DOHH2 (cell line): ENCODE measurements at regions not wholly inside any gene's neighbourhood (a gene's known extent, or its start where the extent isn't known, plus 50 kb on each side); places are given as distances from the start of the nearest gene placed in this dataset.

Source experiments
- H3F3A ChIP-seq: fragments of 200-600 bp; sonication (generic), shearing (Covaris generic); 2 replicates; pipeline ENCODE4 v1.6.0; 2016; ENCODE audit warnings: antibody characterized with exemption, mild to moderate bottlenecking; ENCODE audit not compliant: control insufficient read depth, insufficient read depth
- H3K27ac ChIP-seq: fragments of 200-600 bp; sonication (generic); 2 replicates; pipeline ENCODE4 v1.5.1; 2014; ENCODE audit warnings: low read depth, mild to moderate bottlenecking, low read length, moderate library complexity
- H3K27me3 ChIP-seq: fragments of 200-600 bp; sonication (generic); 2 replicates; pipeline ENCODE4 v1.6.1; 2014; ENCODE audit warnings: mild to moderate bottlenecking, low read length, mixed read lengths; ENCODE audit not compliant: control insufficient read depth
- H3K36me3 ChIP-seq: fragments of 200-600 bp; sonication (generic); 2 replicates; pipeline ENCODE4 v1.6.1; 2014; ENCODE audit warnings: mild to moderate bottlenecking, low read length, moderate library complexity, mixed read lengths; ENCODE audit not compliant: control insufficient read depth
- H3K4me1 ChIP-seq: fragments of 200-600 bp; sonication (generic); 2 replicates; pipeline ENCODE4 v1.6.1; 2014; ENCODE audit warnings: mild to moderate bottlenecking, low read length, mixed read lengths; ENCODE audit not compliant: control insufficient read depth
- H3K4me2 ChIP-seq: fragments of 200-600 bp; sonication (generic); 2 replicates; pipeline ENCODE4 v1.6.0; 2014; ENCODE audit warnings: mild to moderate bottlenecking, low read length, moderate library complexity
- H3K4me3 ChIP-seq: fragments of 200-600 bp; sonication (generic); 2 replicates; pipeline ENCODE4 v1.5.1; 2014; ENCODE audit warnings: mild to moderate bottlenecking, low read length, mixed read lengths
- H3K79me2 ChIP-seq: fragments of 200-600 bp; sonication (generic); 2 replicates; pipeline ENCODE4 v1.6.1; 2014; ENCODE audit warnings: mild to moderate bottlenecking, low read length, mixed read lengths; ENCODE audit not compliant: control insufficient read depth
- H3K9me2 ChIP-seq: fragments of 200-600 bp; sonication (generic); replicated peaks from 2 replicates; pipeline ENCODE4 v1.6.1; 2014; ENCODE audit warnings: mild to moderate bottlenecking, low read length, mixed read lengths; ENCODE audit not compliant: control insufficient read depth
- H3K9me3 ChIP-seq: fragments of 200-600 bp; sonication (generic); 2 replicates; pipeline ENCODE4 v1.6.1; 2014; ENCODE audit warnings: antibody characterized with exemption, low read length, mixed read lengths; ENCODE audit not compliant: control insufficient read depth, insufficient read depth
- H4K20me1 ChIP-seq: fragments of 200-600 bp; sonication (generic); 2 replicates; pipeline ENCODE4 v1.6.0; 2014; ENCODE audit warnings: low read depth, mild to moderate bottlenecking, antibody characterized with exemption, low read length, moderate library complexity; ENCODE audit not compliant: control insufficient read depth, insufficient read depth
- CTCF ChIP-seq: fragments of 200-600 bp; sonication (generic); IDR thresholded peaks from one replicate; pipeline ENCODE4 v1.5.1; 2014; ENCODE audit warnings: antibody characterized with exemption, mild to moderate bottlenecking, low read depth, low read length; ENCODE audit not compliant: poor library complexity, severe bottlenecking
- EZH2phosphoT487 ChIP-seq: fragments of 200-600 bp; sonication (generic); IDR thresholded peaks from 2 replicates; pipeline ENCODE4 v1.6.1; 2017; ENCODE audit warnings: borderline replicate concordance, mild to moderate bottlenecking, antibody characterized with exemption, low read length, moderate library complexity, mixed read lengths

DNA sequence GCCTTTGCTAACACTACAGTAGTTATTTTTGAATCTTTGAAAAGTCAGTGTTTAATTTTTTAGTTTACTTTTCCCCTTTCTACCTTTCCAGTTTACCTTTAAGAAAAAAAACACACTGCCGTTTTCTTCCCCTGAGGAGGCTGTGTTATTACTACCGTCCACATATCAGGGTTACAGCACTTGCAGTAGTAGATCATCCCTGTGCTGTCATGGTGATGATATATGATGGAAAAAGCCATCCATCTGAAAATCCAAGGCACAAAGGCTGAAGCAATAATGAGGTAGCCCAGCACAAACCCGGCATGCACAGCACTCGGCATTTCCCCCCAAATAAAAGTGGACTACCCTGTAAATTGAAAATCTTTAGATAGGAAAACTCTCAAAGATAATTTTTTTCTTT is 258.7 kb downstream of the CXXC4 start:
- H3K9me3 ChIP-seq = no peaks in the 10 kb centered on the region
- H3K4me2 ChIP-seq = no peak overlapping the region
- H3K36me3 ChIP-seq = no peaks in the 10 kb centered on the region
- H3K27me3 ChIP-seq = no peaks in the 10 kb centered on the region
- no peaks in the 10 kb centered on the region for H3K79me2 ChIP-seq
- TF ChIP-seq CTCF = no peak
- TF ChIP-seq EZH2phosphoT487 = no peak
- no peak overlapping the region for H3K4me3 ChIP-seq
- no peak overlapping the region for H3K27ac ChIP-seq
- H3K4me1 ChIP-seq = no peaks in the 10 kb centered on the region
- no peaks in the 10 kb centered on the region for H4K20me1 ChIP-seq
- no peaks in the 10 kb centered on the region for H3K9me2 ChIP-seq
- H3F3A ChIP-seq = no peaks in the 10 kb centered on the region

GRCh38 chr4:104217526-104217925 is 277.2 kb downstream of the CXXC4 start:
- no peak overlapping the region for H3K4me3 ChIP-seq
- no peaks in the 10 kb centered on the region for H3F3A ChIP-seq
- no peak overlapping the region for H3K4me2 ChIP-seq
- no peaks in the 10 kb centered on the region for H3K4me1 ChIP-seq
- no peaks in the 10 kb centered on the region for H3K36me3 ChIP-seq
- H3K9me3 ChIP-seq = no peaks in the 10 kb centered on the region
- no peak overlapping the region for H3K27ac ChIP-seq
- no peak for TF ChIP-seq EZH2phosphoT487
- no peak for TF ChIP-seq CTCF
- H3K9me2 ChIP-seq = no peaks in the 10 kb centered on the region
- H4K20me1 ChIP-seq = no peaks in the 10 kb centered on the region
- H3K79me2 ChIP-seq = no peaks in the 10 kb centered on the region
- no peaks in the 10 kb centered on the region for H3K27me3 ChIP-seq

DNA sequence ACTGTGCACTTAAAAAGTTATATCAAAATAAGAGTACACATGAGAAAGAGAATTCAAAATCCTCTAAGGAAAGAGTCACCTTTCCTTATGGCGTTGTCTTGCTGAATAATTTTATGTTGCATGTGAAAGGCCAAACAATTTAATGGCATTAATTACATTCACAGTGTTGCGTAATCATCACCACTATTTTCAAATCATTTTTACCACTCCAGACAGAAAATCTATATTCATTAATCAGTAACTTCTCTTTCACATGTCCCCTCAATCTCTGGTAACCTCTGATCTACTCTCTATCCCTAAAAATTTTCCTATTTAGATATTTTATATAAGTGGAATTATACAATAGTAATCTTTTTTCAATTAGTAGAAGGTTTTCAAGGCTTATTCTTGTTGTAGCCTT is 283.0 kb downstream of the CXXC4 start:
- Histone ChIP-seq H3K4me3 (no peak overlapping the region), H3F3A (no peaks in the 10 kb centered on the region), H4K20me1 (no peaks in the 10 kb centered on the region), H3K4me2 (no peak overlapping the region), H3K79me2 (no peaks in the 10 kb centered on the region), H3K36me3 (no peaks in the 10 kb centered on the region), H3K27ac (no peak overlapping the region), H3K4me1 (no peaks in the 10 kb centered on the region), H3K27me3 (no peaks in the 10 kb centered on the region), H3K9me2 (no peaks in the 10 kb centered on the region), H3K9me3 (no peaks in the 10 kb centered on the region)
- TF ChIP-seq CTCF (no peak), EZH2phosphoT487 (no peak)

DNA sequence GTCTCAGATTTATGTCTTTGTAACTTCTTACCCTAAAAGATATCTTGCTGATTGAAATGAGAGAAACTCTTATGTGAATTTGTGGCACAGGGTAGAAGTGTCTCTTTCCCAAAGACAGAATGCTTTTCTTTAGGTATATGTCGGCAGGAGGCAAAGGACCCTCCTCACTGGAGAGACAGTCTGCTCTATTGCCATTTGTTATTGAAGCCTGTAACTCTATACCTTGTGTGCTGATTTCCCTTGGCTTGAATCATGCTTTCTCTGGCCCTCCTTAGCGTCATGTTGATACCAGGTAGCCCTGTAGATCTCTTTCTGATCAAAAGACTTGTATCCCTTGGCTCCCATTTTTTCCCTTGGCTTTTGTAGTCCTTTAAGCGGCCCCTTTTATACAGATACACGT is 284.3 kb downstream of the CXXC4 start:
- H3K4me2 ChIP-seq = no peak overlapping the region
- no peaks in the 10 kb centered on the region; the same call in 1 of the 2 replicates for H3K9me2 ChIP-seq
- no peaks in the 10 kb centered on the region for H3K27me3 ChIP-seq
- no peaks in the 10 kb centered on the region for H3K4me1 ChIP-seq
- no peaks in the 10 kb centered on the region for H3K79me2 ChIP-seq
- no peak for TF ChIP-seq EZH2phosphoT487
- TF ChIP-seq CTCF = no peak
- H3K4me3 ChIP-seq = no peak overlapping the region
- no peaks in the 10 kb centered on the region for H3K9me3 ChIP-seq
- no peak overlapping the region for H3K27ac ChIP-seq
- H3F3A ChIP-seq = no peaks in the 10 kb centered on the region
- no peaks in the 10 kb centered on the region for H3K36me3 ChIP-seq
- H4K20me1 ChIP-seq = no peaks in the 10 kb centered on the region
